SK-N-SH (cell line): ENCODE measurements at regions not wholly inside any gene's neighbourhood (a gene's known extent, or its start where the extent isn't known, plus 50 kb on each side); places are given as distances from the start of the nearest gene placed in this dataset.

Source experiments
- CHD2 ChIP-seq: fragments of 150-350 bp; IDR thresholded peaks from 2 replicates; pipeline ENCODE4 v1.6.1; 2018; ENCODE audit warnings: low read length; ENCODE audit not compliant: partially characterized antibody
- FOXM1 ChIP-seq: IDR thresholded peaks from 2 replicates; pipeline ENCODE4 v1.4.0; 2012; ENCODE audit warnings: low read depth, mild to moderate bottlenecking
- GATA2 ChIP-seq: sonication (generic); formaldehyde crosslinking; IDR thresholded peaks from 2 replicates; pipeline ENCODE4 v1.5.0; 2020; ENCODE audit warnings: mild to moderate bottlenecking, missing genetic modification reagents
- MAX ChIP-seq: IDR thresholded peaks from 2 replicates; pipeline ENCODE4 v1.4.0; 2012; ENCODE audit warnings: low read depth
- RAD21 ChIP-seq: IDR thresholded peaks from 2 replicates; pipeline ENCODE4 v1.6.1; 2012; ENCODE audit warnings: mild to moderate bottlenecking, low read length
- REST ChIP-seq: IDR thresholded peaks from 2 replicates; pipeline ENCODE4 v1.6.1; 2012; ENCODE audit warnings: mild to moderate bottlenecking, low read depth, low read length, moderate library complexity
- RFX5 ChIP-seq: IDR thresholded peaks from 2 replicates; pipeline ENCODE4 v1.6.1; 2012; ENCODE audit warnings: mild to moderate bottlenecking, improper control_type of control experiment, low read length
- RXRA ChIP-seq: IDR thresholded peaks from 2 replicates; pipeline ENCODE4 v1.4.0; 2012; ENCODE audit warnings: low read depth, mild to moderate bottlenecking, borderline replicate concordance
- YY1 ChIP-seq: IDR thresholded peaks from 2 replicates; pipeline ENCODE4 v1.4.0; 2012; ENCODE audit warnings: low read depth, mild to moderate bottlenecking
- ZBTB33 ChIP-seq: IDR thresholded peaks from 2 replicates; pipeline ENCODE4 v1.4.0; 2012; ENCODE audit warnings: low read depth, borderline replicate concordance
- TF ChIP-seq, protein P1 (sequence below): IDR thresholded peaks from 2 replicates; pipeline ENCODE4; 2012
- TF ChIP-seq, protein P2 (sequence below): fragments of 200-600 bp; sonication (generic); IDR thresholded peaks from 2 replicates; pipeline ENCODE4 v1.6.1; 2017; ENCODE audit warnings: antibody characterized with exemption, mild to moderate bottlenecking, moderate library complexity

DNA sequence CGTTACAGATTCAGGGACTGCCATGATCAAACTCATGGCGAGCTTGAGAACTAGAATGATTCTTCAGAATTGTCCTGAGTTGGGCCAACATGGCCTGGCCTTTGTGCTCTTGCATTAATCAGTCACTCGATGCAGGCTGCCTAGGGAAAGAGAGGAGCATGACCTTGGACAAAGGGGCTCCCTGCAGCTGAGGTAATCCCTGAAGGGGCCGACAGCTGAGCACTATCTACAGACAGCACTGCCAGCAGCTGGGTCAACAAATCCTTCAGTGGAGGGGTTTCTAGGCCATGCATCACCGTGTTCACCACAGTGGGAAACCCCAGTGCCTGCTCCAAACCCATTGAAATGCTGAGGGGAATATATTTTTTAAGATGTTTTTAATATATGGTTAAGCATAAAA is 159.5 kb upstream of the POU2AF2 start:
- no peak for TF ChIP-seq GATA2 (CRISPR knock-in tag)
- TF ChIP-seq YY1, result no peak
- TF ChIP-seq RXRA, result no peak
- TF ChIP-seq MAX, result no peak
- no peak for TF ChIP-seq ZBTB33
- TF ChIP-seq REST, result no peak
- TF ChIP-seq RAD21, result no peak
- TF ChIP-seq, protein P1, sequence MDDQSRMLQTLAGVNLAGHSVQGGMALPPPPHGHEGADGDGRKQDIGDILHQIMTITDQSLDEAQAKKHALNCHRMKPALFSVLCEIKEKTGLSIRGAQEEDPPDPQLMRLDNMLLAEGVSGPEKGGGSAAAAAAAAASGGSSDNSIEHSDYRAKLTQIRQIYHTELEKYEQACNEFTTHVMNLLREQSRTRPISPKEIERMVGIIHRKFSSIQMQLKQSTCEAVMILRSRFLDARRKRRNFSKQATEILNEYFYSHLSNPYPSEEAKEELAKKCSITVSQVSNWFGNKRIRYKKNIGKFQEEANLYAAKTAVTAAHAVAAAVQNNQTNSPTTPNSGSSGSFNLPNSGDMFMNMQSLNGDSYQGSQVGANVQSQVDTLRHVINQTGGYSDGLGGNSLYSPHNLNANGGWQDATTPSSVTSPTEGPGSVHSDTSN, result no peak
- no peak for TF ChIP-seq RFX5
- TF ChIP-seq CHD2, result no peak
- no peak for TF ChIP-seq FOXM1
- TF ChIP-seq, protein P2, sequence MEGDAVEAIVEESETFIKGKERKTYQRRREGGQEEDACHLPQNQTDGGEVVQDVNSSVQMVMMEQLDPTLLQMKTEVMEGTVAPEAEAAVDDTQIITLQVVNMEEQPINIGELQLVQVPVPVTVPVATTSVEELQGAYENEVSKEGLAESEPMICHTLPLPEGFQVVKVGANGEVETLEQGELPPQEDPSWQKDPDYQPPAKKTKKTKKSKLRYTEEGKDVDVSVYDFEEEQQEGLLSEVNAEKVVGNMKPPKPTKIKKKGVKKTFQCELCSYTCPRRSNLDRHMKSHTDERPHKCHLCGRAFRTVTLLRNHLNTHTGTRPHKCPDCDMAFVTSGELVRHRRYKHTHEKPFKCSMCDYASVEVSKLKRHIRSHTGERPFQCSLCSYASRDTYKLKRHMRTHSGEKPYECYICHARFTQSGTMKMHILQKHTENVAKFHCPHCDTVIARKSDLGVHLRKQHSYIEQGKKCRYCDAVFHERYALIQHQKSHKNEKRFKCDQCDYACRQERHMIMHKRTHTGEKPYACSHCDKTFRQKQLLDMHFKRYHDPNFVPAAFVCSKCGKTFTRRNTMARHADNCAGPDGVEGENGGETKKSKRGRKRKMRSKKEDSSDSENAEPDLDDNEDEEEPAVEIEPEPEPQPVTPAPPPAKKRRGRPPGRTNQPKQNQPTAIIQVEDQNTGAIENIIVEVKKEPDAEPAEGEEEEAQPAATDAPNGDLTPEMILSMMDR, result no peak
